OCI-LY1 (cell line): ENCODE measurements at regions not wholly inside any gene's neighbourhood (a gene's known extent, or its start where the extent isn't known, plus 50 kb on each side); places are given as distances from the start of the nearest gene placed in this dataset.

Source experiments
- H2AFZ ChIP-seq: fragments of 200-600 bp; sonication (generic), shearing (Covaris generic); 2 replicates; pipeline ENCODE4 v1.6.0; 2014; ENCODE audit warnings: antibody characterized with exemption, mild to moderate bottlenecking, low read length
- H3F3A ChIP-seq: fragments of 200-600 bp; sonication (generic), shearing (Covaris generic); 2 replicates; pipeline ENCODE4 v1.6.0; 2014; ENCODE audit warnings: mild to moderate bottlenecking, antibody characterized with exemption, low read length, moderate library complexity; ENCODE audit not compliant: insufficient read depth
- H3K27ac ChIP-seq: fragments of 200-600 bp; sonication (generic); 2 replicates; pipeline ENCODE4 v1.5.1; 2014; ENCODE audit warnings: low read length, mixed run types, mild to moderate bottlenecking, low read depth; ENCODE audit not compliant: poor library complexity, severe bottlenecking
- H3K27me3 ChIP-seq: fragments of 200-600 bp; sonication (generic); 2 replicates; pipeline ENCODE4 v1.6.0; 2014; ENCODE audit warnings: antibody characterized with exemption, mild to moderate bottlenecking, low read length, moderate library complexity; ENCODE audit not compliant: insufficient read depth
- H3K36me3 ChIP-seq: fragments of 200-600 bp; sonication (generic); 2 replicates; pipeline ENCODE4 v1.6.1; 2014; ENCODE audit warnings: mild to moderate bottlenecking, antibody characterized with exemption, low read length, moderate library complexity, mixed read lengths; ENCODE audit not compliant: insufficient read depth
- H3K4me1 ChIP-seq: fragments of 200-600 bp; sonication (generic); 2 replicates; pipeline ENCODE4 v1.5.1; 2014; ENCODE audit warnings: mild to moderate bottlenecking, low read length, moderate library complexity; ENCODE audit not compliant: insufficient read depth, severe bottlenecking
- H3K4me2 ChIP-seq: fragments of 200-600 bp; sonication (generic), shearing (Covaris generic); 2 replicates; pipeline ENCODE4 v1.6.1; 2014; ENCODE audit warnings: low read length
- H3K4me3 ChIP-seq: fragments of 200-600 bp; sonication (generic); 2 replicates; pipeline ENCODE4 v1.5.1; 2014; ENCODE audit warnings: low read length, low read depth, mild to moderate bottlenecking, mixed read lengths; ENCODE audit not compliant: poor library complexity, severe bottlenecking
- H3K79me2 ChIP-seq: fragments of 200-600 bp; shearing (Covaris generic); 2 replicates; pipeline ENCODE4 v1.6.1; 2016; ENCODE audit warnings: mixed run types, low read length, mixed read lengths; ENCODE audit not compliant: insufficient read depth
- H3K9ac ChIP-seq: fragments of 200-600 bp; sonication (generic), shearing (Covaris generic); 2 replicates; pipeline ENCODE4 v1.6.1; 2014; ENCODE audit warnings: mild to moderate bottlenecking, low read length, mixed read lengths
- H3K9me2 ChIP-seq: fragments of 200-600 bp; sonication (generic), shearing (Covaris generic); 2 replicates; pipeline ENCODE4 v1.6.1; 2014; ENCODE audit warnings: low read depth, mild to moderate bottlenecking, low read length, mixed read lengths
- H3K9me3 ChIP-seq: fragments of 200-600 bp; shearing (Covaris generic); 2 replicates; pipeline ENCODE4 v1.6.1; 2014; ENCODE audit warnings: low read length, mixed read lengths
- H4K20me1 ChIP-seq: fragments of 200-600 bp; sonication (generic), shearing (Covaris generic); 2 replicates; pipeline ENCODE4 v1.6.0; 2016; ENCODE audit warnings: mild to moderate bottlenecking, low read length; ENCODE audit not compliant: insufficient read depth
- CTCF ChIP-seq: fragments of 200-600 bp; sonication (generic), shearing (Covaris generic); IDR thresholded peaks from 2 replicates; pipeline ENCODE4 v1.5.1; 2017; ENCODE audit warnings: mild to moderate bottlenecking, antibody characterized with exemption, low read length, moderate library complexity, mixed read lengths
- EZH2 ChIP-seq: fragments of 200-600 bp; sonication (generic), shearing (Covaris generic); IDR thresholded peaks from 2 replicates; pipeline ENCODE4 v1.8.0; 2017; ENCODE audit warnings: borderline replicate concordance, mixed run types, mild to moderate bottlenecking, antibody characterized with exemption, low read length, moderate library complexity, mixed read lengths

- Histone ChIP-seq H3K4me3 (no peak overlapping the region), H3K4me2 (no peak overlapping the region), H3K27ac (no peak overlapping the region), H3K79me2 (no peaks in the 10 kb centered on the region), H4K20me1 (no peaks in the 10 kb centered on the region), H3K9me2 (no peaks in the 10 kb centered on the region), H3K9ac (no peak overlapping the region), H3K36me3 (no peaks in the 10 kb centered on the region), H3K9me3 (no peaks in the 10 kb centered on the region), H3F3A (no peaks in the 10 kb centered on the region), H3K27me3 (no peaks in the 10 kb centered on the region), H3K4me1 (no peaks in the 10 kb centered on the region), H2AFZ (no peak overlapping the region)
- TF ChIP-seq CTCF (no peak), EZH2 (no peak)
Observed at GRCh38 chr7:69457595-69458504, 140.4 kb upstream of the AUTS2 start.

GRCh38 chr7:69464035-69464434, 134.2 kb upstream of the AUTS2 start:
- Histone ChIP-seq H3K79me2 (no peaks in the 10 kb centered on the region), H2AFZ (no peak overlapping the region), H3K4me1 (no peaks in the 10 kb centered on the region), H3K4me2 (no peak overlapping the region), H3K4me3 (no peak overlapping the region), H4K20me1 (no peaks in the 10 kb centered on the region), H3K27ac (no peak overlapping the region), H3K9ac (no peak overlapping the region), H3K36me3 (peaks cover 4% of the 10 kb centered on the region; the same call in 1 of the 2 replicates), H3F3A (no peaks in the 10 kb centered on the region), H3K9me3 (peaks cover 6% of the 10 kb centered on the region; the same call in 1 of the 2 replicates), H3K9me2 (no peaks in the 10 kb centered on the region), H3K27me3 (peaks cover 2% of the 10 kb centered on the region; the same call in 1 of the 2 replicates)
- TF ChIP-seq CTCF: no peak

GRCh38 chr7:69465262-69465661, 133.0 kb upstream of the AUTS2 start:
- H3K36me3 ChIP-seq: peaks cover 4% of the 10 kb centered on the region; the same call in 1 of the 2 replicates

More at GRCh38 chr7:69465262-69465661, 133.0 kb upstream of the AUTS2 start:
- Histone ChIP-seq H4K20me1 (no peaks in the 10 kb centered on the region), H3K9me3 (peaks cover 8% of the 10 kb centered on the region; the same call in 1 of the 2 replicates), H3K9me2 (no peaks in the 10 kb centered on the region), H3K27me3 (peaks cover 2% of the 10 kb centered on the region; the same call in 1 of the 2 replicates), H3F3A (no peaks in the 10 kb centered on the region), H3K27ac (no peak overlapping the region), H3K4me3 (no peak overlapping the region), H3K4me2 (no peak overlapping the region), H3K79me2 (no peaks in the 10 kb centered on the region), H3K4me1 (no peaks in the 10 kb centered on the region), H3K9ac (no peak overlapping the region), H2AFZ (no peak overlapping the region)
- TF ChIP-seq CTCF (no peak), EZH2 (no peak)
